NCI-H748 (cell line): ENCODE measurements at regions not wholly inside any gene's neighbourhood (a gene's known extent, or its start where the extent isn't known, plus 50 kb on each side); places are given as distances from the start of the nearest gene placed in this dataset.

ENCODE experiments used
- DNase-seq: peaks from one replicate; lab custom pipeline; 2025; ENCODE audit not compliant: unreplicated experiment; lab: John Stamatoyannopoulos, UW

DNA sequence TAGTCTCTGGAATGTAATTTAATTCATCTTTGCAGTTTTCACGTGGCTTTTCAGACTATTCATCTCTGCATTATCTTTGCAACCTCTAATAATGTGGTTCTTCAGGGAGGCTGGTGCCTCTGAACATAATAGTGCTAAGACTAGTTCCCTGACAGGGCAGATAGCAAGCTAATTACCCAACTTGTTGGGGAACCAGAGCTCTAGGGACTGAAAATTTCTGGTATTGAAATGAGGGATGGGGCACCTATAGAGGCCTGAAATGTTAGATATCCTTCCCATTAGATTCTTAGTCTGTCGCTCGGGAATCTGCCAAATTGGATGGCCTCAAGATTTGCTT, 693.6 kb upstream of the MAP3K7 start:
- no peak for DNase-seq

GRCh38 chr6:91279740-91280493, 693.0 kb upstream of the MAP3K7 start:
- no peak for DNase-seq

DNA sequence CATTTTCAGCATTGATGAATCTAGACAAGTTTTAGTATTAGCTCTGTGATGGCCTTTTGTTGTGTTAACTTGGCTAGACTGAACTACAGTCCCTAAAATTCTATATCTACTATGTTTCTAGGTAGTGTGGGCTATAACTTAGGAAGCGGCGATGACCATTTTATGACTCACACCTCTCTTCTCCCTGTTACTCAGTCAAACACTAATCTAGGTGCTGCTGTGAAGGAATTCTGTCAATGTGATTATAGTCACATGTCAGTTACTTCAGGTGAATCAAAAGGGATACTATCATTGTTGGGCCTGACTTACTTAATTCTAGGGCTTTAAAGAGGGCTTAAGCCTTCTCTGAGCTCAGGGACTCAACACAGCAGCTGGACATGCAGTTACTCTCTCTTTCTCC, 691.5 kb upstream of the MAP3K7 start:
- DNase-seq, result no peak

DNA sequence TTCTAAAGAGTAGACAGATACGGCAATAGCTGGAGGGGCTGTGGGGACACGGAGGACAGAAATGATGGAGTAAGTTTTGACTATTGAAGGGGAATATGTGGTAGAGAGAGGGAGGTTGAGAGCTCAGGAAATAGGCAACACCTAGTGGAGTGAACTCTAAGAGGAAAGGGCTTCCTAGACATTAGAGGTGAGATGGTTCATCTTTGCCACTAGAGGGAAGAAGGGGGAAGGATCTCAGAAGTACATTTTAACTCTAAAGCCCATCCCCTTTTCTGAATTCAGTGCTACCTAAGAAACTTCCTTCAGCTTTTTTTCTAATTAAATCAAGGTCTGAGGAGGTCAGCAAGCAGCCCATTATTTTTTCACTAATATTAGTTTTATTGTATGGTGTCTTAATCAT, 689.4 kb upstream of the MAP3K7 start:
- peak; percentile 36 for DNase-seq

DNA sequence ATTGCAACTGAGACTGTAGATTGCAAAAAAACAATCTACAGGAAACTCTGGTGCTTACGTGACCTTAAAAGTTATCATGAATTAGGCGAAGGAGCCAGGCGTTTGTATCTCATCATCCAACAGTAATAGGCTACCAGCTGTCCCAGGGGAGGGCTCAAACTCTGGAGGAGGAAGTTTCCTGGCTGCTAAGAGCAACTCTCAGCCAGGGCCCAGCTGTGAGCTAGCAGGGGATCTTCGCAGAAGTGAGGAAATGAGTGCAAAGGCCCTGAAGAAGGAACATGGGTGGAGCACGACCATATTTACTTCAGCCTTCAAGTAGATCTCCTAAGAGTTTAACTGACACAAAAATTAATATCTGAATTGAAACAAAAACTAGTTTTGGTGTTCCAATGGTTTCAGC, 686.9 kb upstream of the MAP3K7 start:
- no peak for DNase-seq

DNA sequence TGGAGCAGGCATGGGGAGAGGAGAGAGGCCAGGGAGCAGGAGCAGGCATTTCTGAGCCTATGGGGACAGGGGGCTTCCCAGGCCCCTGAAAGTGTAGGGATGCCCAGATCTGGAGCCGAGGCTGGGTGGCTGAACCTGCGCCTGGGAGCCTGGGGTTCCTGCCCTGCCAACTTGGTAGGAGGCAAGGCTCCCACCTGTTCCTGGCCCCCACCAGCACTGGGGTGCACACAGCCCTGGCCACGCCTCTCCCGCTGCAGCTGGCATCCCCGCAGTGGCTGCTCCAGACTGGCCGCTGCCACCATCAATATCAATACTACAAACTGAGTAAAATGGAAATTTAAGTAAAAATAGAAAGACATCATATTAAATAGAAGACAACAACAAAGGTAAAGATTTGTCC, 684.9 kb upstream of the MAP3K7 start:
- DNase-seq, result no peak

- no peak for DNase-seq
Observed at GRCh38 chr6:91268941-91269340, 682.1 kb upstream of the MAP3K7 start.

DNA sequence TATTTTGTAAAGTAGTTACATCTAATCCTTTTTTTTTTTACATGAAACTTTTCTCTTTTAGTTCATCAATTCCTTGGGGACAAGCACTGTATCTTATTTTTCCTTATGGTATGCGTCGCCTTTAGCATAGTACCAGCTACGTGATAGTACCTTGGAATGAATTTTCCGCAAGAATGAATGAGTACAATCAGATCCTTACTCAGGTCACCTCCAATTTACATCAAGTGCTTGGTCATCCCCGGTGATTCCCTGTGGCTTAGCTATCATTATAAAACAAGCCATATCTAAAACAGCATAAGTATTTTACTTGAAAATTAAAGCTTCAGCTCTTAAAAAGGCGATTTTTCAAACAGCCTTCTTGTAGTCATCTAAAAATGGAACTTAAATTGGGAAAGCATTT, 680.4 kb upstream of the MAP3K7 start:
- no peak for DNase-seq

DNA sequence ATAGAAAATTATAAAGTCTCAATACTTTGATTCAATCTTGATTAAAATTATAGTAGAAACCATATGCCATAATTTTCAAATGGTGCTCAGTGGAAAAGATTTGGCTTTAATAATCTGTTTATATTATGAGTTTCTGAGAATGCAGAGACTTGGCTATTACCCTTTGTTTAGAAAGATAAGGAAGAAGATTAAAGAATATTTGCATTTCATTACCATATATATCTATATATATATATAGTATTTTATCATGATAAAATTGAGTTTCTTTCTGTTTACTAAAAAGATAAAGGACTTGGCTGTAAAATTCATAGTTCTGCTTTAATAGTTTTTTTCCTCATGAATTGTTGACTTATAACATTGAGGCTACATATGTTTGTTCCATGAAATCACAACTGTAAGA, 679.3 kb upstream of the MAP3K7 start:
- no peak for DNase-seq

GRCh38 chr6:91243436-91243835, 656.6 kb upstream of the MAP3K7 start:
- no peak for DNase-seq

GRCh38 chr6:91242614-91242949, 655.7 kb upstream of the MAP3K7 start:
- no peak for DNase-seq

DNA sequence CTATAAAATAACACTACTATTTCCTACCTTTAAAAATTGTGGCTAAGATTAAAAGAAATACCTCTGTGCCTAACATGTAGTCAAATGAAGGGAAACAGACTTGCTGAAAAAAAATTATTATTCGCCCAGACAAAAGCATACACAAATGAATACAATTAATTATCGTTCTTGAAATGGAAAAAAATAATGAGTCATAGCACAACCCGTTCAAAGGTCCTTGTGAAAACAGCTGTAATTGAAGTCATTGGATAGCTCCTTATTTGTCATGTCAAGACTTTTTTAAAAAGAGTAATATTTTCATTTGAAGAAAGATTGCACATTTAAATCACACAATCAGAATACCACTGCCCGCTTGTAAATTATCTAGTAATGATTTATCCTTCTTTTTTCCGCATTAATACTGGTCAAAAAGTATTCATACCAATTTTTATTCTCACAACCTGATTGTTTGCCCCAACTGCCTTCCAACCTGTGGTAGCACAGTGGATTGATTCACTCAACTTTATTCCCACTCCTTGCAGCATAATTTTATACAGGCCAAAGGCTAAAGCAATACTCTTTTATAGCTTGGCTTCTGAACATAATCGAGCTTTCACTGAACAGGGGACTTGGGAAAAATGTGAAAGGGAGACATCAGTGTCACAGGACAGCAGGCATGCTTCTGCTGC, 655.2 kb upstream of the MAP3K7 start:
- DNase-seq, result no peak

DNA sequence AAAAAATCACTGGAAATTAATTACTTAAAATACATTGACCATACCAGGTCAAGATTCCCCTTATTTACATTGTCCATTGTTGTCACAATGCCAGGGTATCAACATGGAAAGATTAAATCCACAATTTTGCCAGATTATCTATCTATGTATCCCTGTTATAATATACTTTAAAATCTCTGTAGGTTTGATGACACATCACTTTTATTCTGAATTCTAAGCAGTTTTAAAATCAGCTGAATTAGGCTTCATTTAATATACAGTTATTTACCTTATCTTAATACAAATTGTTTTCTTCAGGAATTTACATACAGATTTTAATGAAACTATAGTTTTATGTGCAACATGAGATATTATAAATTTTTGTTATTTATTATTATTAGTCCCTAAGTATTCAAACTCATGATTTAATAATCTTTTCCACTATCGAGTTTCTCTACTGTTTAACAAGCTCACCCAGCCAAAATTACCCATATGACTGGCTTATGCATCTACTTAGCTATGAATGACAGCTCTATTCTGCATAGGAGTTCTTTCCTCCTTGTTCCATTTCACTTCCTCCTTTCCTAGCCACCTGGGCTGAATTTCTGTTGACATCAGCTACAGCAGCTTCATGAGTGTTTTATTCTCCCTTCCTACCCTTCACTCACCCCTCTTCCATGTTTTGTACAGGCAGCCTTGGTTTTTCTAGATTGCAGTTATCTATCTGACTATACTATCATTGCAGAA, 654.2 kb upstream of the MAP3K7 start:
- no peak for DNase-seq

DNA sequence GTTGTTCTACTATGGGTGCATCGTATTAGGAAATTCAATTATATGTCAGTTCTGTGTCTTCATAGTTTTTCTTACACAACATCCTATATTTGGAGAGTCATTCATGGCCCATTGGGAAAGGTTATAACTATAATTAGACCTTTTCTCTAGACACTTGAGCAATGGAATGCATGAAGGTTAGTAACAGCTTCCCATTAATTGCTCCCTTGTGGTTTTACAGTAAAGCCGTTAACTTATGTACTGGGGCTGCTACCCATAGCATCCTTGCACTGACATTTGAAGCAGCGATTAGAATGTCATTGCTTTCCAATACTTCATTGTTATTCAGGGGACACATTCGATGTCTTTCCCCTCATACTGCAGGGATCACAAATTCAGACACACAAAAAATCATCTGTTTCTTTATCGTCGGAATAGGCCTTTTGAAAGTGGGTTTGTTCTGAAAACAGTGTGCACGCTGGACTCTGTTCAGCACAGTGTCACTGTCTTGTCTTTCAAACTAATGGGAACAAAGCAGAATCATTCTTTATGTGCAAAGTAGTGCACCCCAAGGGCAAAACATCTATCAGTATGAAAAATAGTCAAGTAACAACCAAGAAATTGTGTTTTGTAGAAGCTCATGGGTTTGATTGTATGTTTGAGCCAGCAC, 634.3 kb upstream of the MAP3K7 start:
- no peak for DNase-seq

- DNase-seq, result peak; percentile 45
Observed at GRCh38 chr6:91213229-91213901, 626.5 kb upstream of the MAP3K7 start.

DNA sequence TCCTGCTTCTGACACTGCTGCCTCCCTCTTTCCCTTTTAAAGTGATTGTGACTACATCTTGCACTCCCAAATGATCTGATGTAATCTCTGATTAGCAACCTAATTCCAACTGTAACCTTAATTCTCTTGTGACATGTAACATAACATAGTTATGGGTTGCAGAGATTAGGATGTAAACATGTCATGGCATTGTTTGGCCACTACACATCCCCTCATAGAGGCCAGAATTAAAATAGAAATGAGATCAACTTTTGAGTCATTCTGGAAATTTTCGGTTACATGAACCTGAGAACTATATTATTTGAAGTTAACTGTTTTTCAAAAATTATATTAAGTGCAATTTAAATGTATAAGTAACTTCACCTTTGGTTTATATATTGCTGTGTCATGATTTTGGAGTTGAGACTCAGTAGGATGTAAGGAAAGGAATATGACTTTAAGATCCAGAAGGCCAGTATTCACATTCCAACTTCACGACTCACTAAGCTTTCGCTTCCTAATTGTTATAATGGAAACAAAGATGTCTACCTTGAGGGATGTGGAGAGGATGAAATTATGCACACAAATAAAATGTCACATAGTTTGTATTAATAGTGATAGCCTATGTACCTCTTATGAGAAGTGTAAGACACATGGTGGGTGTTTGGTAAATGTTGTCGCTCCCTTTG, 611.9 kb upstream of the MAP3K7 start:
- no peak for DNase-seq

GRCh38 chr6:91196729-91197128, 609.9 kb upstream of the MAP3K7 start:
- DNase-seq, result peak; percentile 81

- no peak for DNase-seq
Observed at GRCh38 chr6:91193446-91193845, 606.6 kb upstream of the MAP3K7 start.

DNA sequence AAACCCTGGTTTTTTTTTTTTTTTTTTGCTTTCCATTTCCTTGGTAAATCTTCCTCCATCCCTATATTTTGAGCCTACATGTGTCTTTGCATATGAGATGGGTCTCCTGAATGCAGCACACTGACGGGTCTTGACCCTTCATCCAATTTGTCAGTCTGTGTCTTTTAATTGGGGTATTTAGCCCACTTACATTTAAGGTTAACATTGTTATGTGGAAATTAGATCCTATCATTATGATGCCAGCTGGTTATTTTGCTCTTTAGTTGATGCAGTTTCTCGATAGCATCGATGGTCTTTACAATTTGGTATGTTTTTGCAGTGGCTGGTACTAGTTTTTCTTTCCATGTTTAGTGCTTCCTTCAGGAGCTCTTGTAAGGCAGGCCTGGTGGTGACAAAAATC, 603.2 kb upstream of the MAP3K7 start:
- peak; percentile 51 for DNase-seq

DNA sequence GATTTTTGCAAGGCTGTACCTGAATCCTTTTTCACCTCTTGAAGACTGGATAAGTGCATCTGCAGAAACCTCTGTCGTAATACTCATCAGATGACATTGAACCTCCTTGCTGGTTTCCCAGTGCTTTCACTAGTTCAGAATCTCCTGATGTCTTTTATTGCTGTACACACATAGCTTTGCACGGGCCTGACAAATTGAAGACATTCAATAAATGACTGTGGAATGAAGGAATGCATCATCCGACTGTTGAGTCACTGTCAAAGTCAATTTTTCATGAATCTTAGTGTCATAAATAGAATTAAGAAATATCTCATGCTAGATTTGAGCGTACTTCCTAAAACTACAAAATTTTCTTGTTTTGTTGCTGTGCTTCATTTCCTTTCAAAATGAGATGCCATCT, 598.2 kb upstream of the MAP3K7 start:
- DNase-seq, result no peak

GRCh38 chr6:91181416-91181815, 594.5 kb upstream of the MAP3K7 start:
- no peak for DNase-seq
